Epithelial cell of esophagus (primary cell): ENCODE measurements at regions not wholly inside any gene's neighbourhood (a gene's known extent, or its start where the extent isn't known, plus 50 kb on each side); places are given as distances from the start of the nearest gene placed in this dataset.

ENCODE experiments used
- DNase-seq: peaks from one replicate; pipeline ENCODE4 v3.0.0; 2010; ENCODE audit warnings: low read depth
- H3K4me3 ChIP-seq: 2 replicates; pipeline ENCODE4 v1.5.1; 2011; ENCODE audit warnings: mild to moderate bottlenecking, low read length, control low read depth
- TF ChIP-seq, protein P1 (sequence below): IDR thresholded peaks from 2 replicates; pipeline ENCODE4 v1.5.1; 2011; ENCODE audit warnings: low read depth, mild to moderate bottlenecking, low read length, control low read depth, inconsistent platforms; ENCODE audit not compliant: insufficient read depth; ENCODE audit errors: missing control alignments

DNA sequence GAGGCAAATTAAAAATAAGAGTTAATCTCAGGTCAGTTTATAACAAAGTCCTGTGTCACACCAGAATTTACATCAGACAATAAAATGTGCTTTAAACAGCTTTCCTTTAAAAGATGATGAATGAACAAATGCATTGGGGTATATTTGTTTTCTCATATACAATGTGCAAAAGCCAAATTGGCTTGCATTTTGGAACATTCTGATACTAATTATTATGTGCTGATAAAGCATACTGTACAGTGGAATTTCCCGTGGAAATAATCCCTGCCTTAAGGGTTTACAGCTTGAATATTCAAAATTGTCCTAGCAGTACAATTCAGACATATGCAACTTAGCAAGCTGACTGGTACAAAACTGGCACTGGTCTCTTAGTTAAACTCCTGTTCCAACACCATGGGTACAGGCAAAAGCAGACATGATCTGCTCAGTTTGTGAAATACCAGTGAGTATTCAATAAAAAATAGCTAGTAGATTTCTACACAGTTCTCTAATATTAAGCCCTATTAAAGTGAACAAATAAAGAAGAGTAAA lies 373.4 kb downstream of the SLITRK1 start:
- no peak overlapping the region for H3K4me3 ChIP-seq
- no peak for DNase-seq
- TF ChIP-seq, protein P1, sequence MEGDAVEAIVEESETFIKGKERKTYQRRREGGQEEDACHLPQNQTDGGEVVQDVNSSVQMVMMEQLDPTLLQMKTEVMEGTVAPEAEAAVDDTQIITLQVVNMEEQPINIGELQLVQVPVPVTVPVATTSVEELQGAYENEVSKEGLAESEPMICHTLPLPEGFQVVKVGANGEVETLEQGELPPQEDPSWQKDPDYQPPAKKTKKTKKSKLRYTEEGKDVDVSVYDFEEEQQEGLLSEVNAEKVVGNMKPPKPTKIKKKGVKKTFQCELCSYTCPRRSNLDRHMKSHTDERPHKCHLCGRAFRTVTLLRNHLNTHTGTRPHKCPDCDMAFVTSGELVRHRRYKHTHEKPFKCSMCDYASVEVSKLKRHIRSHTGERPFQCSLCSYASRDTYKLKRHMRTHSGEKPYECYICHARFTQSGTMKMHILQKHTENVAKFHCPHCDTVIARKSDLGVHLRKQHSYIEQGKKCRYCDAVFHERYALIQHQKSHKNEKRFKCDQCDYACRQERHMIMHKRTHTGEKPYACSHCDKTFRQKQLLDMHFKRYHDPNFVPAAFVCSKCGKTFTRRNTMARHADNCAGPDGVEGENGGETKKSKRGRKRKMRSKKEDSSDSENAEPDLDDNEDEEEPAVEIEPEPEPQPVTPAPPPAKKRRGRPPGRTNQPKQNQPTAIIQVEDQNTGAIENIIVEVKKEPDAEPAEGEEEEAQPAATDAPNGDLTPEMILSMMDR: no peak

DNA sequence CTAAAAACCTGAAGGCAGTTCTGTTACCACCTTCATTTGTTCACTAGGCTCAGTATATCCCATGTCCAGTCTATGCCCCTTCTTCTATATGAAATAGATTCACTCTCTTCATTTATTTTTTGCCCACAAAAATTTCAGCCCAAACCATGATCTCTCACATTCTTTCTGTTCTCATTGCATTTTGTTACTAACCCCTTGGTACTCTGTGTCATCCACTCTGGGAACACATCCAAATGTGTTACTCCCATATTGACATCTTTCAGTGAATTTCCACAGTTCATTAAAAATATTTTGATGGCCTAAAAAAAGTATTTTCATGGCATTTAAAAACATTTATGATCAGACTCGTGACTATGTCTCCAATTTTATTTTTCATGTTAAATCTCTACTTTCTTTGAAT lies 378.9 kb downstream of the SLITRK1 start:
- peak; percentile 16 for DNase-seq
- TF ChIP-seq, protein P1: no peak
- no peak overlapping the region for H3K4me3 ChIP-seq

DNA sequence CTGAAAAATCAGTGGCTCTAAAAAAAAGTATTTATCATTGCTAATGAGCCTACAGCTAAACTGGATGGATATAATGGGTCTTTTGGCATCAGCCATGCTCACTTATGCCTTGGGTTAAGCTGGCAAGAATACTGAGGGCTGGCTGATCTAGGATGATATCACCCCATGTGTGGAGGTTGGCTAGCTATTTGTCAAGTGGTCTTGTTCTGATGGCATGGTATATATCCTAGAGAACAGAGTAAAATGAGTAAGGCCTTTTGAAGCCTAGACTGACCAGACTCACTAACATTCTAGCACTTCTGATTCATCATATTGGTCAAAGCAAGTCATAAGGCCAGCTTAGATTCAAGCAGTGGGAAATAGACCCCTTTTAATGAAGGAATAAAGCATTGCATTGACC lies 383.0 kb downstream of the SLITRK1 start:
- TF ChIP-seq, protein P1: no peak
- no peak overlapping the region for H3K4me3 ChIP-seq
- DNase-seq: no peak

DNA sequence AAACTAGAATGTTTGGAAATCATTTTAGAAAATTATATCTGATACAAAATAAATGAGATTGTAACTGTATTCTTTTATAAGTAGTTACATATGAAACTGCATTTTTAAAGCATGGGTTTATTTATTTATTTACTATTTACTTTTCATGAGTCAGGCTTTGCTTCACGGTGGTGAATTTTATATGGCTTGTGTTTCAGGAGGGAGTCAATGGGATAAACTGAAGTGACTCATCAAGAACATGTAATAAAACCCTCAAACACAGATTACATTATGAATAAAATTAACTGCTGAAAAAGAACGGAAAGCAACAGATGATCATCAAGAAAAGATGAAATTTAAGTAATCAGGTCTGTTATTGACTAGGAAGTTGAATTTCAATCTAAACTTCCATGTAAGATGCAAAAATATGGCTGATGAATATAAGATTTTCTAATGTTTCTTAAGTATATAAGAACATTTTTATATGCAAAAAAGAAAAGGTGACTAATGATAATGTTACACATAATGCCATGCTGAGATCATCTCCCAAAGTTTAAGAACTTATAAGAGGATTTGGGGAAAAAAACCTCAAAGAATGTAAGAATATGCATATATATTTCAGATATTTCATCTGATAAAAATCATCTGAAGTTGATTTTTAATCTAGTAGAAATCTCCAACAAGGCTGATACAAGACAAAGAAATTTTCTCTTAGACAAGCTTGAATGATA lies 383.6 kb downstream of the SLITRK1 start:
- H3K4me3 ChIP-seq: no peak overlapping the region
- DNase-seq: peak; percentile 77
- TF ChIP-seq, protein P1: no peak

DNA sequence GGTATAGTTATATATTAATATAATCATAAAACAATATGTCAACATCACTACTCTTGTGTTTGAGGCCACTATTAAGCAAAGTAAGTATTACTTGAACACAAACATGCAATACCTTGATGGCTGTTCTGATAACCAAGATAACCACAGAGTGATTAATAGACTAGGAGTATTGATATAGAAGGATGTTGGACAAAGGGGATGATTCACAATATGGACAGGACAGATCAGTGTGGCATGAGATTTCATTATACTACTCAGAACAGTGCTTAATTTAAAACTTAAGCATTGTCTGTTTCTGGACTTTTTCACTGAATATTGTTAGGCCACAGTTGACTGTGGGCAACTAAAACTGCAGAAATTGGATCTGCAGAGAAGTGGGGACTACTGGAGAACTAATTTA lies 384.2 kb downstream of the SLITRK1 start:
- DNase-seq: peak; percentile 11
- TF ChIP-seq, protein P1: no peak
- no peak overlapping the region for H3K4me3 ChIP-seq

DNA sequence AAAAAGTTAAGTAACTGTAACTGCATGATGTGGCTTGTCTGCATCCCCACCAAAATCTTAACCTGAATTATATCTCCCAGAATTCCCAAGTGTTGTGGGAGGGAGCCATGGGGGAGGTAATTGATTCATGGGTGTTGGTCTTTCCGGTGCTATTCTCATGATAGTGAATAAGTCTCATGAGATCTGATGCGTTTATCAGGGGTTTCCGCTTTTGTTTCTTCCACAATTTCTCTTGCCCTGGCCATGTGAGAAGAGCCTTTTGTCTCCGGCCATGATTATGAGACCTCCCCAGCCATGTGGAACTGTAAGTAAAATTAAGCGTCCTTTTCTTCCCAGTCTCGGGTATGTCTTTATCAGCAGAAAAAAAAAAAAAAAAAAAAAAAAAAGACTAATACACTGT lies 385.8 kb downstream of the SLITRK1 start:
- H3K4me3 ChIP-seq: no peak overlapping the region
- no peak for DNase-seq
- TF ChIP-seq, protein P1: no peak

DNA sequence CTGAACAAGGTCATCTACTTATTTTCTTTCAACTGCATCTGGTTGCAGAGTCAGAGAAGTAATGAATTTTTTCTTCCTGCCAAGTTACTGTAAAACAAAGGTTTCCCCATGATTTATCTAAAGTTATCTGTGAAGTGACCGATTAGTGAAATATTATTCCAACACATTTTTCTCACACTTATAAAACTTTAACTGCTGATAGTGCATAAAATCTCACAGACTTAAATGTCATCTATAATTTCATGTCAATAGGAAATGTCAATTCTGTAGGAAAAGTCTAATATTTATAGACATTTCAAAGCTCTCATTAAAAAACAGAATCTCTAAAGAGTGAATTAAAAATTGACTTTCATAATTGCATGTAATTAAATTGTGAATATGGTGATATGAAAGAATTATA lies 397.2 kb downstream of the SLITRK1 start:
- TF ChIP-seq, protein P1: no peak
- DNase-seq: no peak
- no peak overlapping the region for H3K4me3 ChIP-seq
